Stimulated activated CD8-positive, alpha-beta memory T cell treated with anti-CD3 and anti-CD28 coated beads, Interleukin-7, amount 100 ng/mL, for 48 hours (primary cell): ENCODE measurements at regions not wholly inside any gene's neighbourhood (a gene's known extent, or its start where the extent isn't known, plus 50 kb on each side); places are given as distances from the start of the nearest gene placed in this dataset.

Source experiments
- DNase-seq, 2 donors: peaks; one replicate each; pipeline ENCODE4 v3.0.0-alpha.2; 2020; ENCODE audit warnings: low read depth in 1 of 2; ENCODE audit errors: extremely low read depth in 1 of 2

DNA sequence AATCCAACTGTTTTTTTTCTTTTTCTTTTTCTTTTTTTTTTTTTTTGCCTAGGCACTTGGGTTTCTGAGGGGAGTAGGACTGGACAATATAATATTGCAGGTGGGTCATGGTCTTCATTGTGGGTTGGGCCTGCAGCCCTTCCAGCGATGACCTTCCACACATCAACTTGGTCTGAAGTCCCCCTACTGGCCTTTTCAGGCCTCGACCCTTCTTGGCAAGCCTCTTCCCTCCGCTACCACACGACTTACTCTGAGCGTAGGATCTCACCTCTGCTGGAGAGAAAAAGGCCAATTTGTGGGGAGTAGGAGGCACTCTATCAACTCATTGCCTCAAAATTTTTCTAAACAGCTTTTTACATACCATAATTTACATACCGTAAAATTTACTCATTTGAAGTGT, 51.1 kb upstream of the GRIK3 start:
- DNase-seq, result no peak

DNA sequence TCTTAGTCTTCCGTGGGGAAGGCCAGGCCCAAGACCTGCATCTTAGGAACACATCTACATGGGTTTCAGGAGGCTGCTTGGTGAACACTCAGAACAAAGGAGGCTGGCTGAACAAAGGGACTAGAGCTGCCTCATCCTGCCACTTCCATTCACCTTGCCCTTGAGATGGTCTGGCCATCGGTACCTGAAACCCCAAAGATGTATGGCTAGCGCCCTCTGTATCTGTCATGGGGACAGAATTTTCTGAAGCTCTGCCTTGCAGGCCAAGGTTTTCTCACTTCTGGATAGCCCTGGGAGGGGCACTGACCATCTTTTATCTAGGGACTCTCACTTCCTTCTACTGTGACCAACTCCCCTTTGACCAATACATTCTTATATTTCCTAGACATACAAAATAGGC, 55.4 kb upstream of the GRIK3 start:
- DNase-seq, result no peak

DNA sequence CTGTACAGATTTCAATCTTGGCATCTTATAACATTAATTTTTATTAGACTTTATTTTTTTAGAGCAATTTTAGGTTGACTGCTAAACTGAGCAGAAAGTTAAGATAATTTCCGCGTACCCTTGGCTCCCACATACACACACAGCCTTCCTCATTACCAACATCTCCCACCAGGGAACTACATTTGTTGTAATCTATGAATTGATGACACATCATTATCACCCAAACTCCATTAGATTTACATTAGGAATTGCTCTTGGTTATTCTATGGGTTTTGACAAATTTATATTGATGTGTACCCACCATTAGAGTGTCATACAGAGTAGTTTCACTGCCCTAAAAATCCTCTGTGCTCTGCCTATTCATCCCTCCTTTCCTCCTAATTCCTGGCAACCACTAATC, 56.4 kb upstream of the GRIK3 start:
- no peak for DNase-seq

DNA sequence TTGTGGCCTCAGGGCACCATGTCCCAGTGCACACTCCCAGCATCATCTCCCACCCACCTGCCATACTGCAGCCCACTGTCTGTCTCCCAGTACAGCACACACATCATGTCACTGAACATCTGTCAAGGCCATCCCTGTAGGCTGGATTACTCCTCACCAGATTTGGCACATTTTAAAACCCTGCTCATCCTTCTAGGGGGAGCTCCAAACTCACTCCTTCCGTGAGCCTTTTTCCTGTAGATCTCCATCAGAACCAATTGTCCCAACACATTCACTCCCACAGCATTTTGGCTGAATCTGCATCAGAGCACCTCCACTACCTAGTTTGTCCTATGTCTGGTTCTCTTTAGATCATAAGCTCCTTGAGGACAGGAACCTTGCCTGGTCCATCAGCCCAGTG, 58.6 kb upstream of the GRIK3 start:
- no peak for DNase-seq

DNA sequence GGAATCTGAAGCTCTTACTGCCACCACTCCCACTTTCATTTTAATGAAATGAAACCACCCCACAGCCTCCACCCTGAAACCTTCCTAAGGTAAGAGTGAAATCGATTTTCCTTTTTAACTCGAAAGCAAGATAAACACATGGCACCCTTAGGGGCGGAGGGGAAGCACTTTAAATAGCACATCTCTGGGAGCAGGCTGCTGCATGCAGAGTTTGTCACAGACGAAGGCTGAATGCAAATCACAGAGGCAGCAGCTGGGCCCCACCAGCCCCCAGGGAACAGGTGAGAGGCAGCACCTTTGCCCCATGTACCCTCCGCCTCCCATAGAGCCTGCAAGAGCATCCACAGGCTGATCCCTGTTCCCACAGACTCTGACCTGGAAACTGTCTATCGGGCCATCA, 60.0 kb upstream of the GRIK3 start:
- DNase-seq, result no peak

DNA sequence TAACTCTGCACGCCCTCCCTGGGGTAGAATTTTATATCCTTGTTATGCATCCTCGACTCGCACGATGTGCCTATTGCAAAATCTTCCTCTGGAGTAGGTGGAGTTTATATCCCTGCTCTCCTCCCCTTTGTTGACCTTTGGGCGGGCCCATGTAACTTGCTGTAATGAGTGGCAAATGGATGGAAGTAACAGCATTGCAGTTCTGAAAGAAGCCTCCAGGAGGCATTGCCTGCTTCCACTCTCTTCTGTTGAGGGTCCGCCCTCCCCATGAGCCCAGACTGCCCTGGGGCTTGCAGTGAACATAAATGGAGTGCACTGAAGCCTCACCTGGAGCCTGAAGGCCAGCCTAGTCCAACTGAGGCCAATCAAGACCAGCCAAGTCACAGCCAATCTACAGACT, 62.2 kb upstream of the GRIK3 start:
- no peak for DNase-seq

DNA sequence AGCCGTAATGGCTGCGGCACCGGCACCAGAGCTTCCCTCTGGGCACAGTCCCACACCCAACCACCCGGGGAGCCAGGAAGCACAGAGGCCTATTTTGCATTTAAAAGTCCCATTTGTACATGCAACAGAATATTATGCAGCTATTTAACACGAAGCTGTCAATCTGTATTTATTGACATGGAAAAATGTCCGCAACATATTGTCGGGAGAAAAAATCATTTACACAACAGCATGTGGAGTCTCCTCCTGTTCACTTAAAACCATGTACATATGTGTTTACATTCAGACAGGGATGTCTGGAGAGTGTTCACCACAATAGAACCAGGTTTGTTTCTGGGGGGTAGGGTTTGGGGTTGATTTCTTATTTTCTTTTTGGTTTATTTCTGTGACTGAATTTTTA, 63.4 kb upstream of the GRIK3 start:
- DNase-seq, result no peak

DNA sequence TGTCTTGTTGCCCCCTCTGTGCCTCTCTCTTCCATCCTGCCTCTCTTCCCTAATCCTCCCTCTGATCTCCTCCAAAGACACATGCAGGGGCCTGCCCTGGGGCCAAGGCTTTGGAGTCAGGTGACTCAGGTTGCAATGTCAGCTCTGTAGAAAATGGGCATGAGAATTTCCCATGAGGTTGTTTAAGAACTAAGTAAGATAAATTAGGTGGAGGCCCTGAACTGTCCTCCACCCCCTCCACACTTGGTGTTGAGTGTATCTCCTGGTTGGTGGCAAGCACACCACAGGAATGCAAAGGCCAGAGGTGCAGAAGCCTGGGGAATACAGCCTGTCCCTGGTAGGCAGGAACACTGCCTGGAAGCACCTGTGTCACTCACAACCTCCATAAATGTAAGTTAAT, 63.9 kb upstream of the GRIK3 start:
- no peak for DNase-seq

DNA sequence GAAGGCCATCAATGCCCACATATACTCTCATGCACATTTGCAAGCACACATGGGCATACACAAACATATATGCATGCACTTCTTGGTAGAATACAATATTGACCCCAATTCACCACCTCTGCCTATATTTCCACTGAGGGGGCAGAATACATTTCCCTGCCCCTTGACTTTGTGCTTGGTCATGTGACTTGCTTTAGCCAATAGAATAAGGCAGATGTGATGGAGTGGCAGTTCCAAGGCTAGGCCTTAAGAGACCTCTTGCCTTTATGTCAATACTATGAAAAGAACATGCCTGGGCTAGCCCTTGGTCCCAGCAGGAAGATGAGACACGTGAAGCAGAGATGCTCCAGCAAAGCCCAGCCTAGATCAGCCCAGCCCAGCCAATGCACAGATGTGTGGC, 66.0 kb upstream of the GRIK3 start:
- no peak for DNase-seq

DNA sequence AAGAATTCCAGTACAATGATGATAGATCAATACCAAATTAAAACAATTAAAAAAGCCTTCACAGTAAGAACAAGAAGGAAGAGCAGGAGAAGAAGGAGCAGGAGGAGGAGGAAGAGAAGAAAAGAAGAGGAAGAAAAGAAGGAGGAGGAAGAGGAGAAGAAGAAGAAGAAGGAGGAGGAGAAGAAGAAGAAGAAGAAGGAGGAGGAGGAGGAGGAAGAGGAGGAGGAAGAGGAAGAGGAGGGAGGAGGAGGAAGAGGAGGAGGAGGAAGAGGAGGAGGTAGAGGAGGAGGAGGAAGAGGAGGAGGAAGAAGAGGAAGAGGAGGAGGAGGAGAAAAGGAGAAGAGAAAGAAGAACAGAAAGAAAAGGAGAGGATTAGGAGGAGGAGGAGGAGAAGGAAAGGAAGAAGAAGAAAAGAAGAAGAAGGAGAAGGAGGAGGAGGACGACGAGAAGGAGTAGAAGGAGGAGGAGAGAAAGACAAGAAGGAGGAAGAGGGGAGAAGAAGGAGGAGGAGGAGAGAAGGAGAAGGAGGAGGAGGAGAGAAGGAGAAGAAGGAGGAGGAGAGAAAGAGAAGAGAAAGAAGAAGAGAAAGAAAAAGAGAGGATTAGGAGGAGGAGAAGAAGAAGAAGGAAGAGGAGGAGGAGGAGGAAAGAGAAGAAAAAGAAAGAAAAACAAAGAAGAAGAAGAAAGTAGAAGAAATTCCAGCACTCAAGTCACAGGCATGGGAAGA, 68.5 kb upstream of the GRIK3 start:
- DNase-seq, result no peak

DNA sequence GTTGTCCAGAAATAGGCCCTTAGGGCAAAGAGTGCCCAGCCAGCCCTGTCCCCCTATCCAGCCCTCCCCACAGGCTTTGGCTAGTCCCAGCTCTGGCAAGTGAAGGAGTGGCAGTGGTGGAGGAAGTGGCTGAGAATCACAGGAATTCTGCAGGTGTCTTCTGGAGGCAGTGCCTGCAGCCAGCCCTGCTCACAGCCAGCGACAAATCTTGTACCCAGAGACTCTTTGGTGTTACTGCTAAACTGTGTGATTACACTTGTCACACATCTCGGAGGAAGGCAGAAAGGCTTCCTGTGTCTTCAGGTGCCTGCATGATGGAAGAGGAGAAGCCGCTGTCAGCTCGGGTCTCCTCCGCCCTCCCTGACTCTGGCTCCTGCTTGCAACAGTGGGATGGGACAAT, 71.6 kb upstream of the GRIK3 start:
- no peak for DNase-seq

DNA sequence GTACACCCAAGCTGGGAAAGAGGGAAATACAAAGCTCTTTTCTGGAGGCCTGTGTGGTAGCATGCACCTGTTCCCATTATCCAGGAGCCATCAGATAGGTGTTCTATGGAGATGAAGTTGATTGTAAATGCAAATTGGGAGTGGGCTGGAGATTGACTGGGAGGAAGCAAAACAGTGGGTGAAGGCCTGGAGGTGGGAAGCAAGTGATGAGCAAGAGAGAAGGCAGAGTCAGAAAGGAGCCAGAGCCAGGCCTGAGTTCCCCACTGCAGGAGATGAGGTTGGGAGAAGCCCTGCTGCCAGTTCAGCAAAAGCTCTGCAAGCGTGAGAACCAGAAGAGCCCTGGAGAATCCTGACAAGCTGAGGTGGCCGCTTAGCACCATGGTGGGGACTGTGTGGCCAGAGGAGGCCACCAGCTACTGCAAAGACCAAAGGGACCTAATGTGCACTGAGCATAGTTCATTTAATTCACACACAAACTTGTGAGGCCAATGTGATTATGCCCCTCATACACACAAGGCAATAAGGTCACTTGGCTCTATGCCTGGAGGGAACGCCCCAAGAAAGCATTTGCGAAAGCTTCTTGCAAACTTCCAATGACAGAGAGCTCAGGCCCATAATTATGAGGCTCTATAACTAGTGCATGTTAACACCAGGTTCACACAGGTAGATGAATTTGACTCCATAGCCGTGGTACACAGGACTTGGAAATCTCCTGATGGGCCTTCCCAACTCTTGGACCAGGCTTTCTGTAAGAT, 73.0 kb upstream of the GRIK3 start:
- DNase-seq, result no peak

DNA sequence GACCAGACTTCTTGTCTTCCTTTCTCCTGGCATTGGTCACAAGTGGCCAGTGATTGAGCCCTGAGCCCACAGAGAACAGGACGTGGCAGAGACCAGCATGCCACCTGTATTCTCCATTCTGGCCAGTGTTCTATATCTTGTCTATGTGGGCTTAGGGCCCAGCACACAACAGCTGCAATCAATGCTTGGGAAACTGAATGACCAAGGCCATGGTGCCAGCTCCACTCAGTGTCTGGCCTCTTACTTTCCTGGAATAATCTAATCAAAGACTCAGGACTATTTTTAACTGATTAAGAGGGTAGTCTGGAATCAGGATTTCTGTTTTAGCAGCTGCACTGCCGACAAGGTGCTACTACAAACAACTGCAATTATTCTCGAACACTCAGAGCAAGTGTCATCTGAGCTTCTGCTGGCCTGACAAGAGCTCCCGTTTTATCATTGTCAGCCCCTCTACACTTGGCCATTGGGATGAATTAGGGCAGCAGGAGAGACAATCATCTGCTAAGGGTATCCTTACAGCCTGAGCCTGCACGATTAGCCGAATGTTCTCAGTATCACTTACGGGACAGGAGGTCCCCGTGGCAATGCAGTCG, 74.4 kb upstream of the GRIK3 start:
- DNase-seq, result no peak

DNA sequence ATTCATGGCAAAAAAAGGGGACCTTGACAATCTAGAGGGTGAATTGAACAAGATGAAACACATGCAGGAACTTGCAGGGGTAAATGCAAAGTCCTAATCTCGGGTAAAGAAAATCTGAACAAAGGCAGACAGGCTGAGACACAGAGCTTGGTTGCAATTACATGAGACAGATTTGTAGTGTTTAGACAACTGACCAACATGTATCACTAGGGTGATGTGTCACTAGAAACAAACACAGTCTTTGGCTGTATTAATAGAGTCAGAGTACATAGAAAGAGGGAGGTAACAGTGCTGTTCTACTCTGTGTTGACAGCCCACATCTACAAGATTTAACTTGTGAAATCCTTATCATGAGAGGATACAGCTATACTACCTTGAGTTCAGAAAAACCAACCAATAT, 78.1 kb upstream of the GRIK3 start:
- DNase-seq, result no peak

DNA sequence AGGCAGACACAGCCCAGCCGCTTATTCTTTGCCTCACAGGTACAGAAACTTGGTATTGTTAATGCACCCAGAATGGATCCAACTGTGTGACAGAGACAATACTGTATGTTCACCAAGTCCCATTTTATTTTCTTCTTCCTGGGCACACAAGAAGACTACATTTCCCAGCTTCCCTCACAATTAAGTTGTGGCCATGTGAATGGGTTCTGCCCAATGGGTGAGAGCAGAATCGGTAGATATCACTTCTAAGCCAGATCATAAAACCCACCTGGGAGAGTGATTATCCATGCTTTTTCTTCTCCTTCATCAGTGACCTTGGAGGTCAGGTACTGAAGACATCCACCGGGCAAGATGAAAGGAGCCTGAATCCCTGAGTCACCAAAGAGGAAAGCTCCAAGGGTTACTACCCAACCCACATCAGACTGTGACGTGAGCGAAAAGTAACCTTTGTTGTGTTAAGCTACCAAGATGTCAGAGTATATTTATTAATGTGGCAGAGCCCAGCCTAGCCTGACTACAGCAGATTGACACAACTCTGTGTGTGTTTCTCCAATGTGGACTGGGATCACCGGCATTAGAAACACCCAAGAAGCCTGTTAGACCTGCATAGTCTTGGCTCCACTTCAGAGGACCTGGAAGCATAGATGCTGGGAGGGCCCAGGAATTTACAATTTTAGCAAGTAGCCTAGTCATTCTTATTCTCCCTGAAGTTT, 79.1 kb upstream of the GRIK3 start:
- DNase-seq, result no peak

DNA sequence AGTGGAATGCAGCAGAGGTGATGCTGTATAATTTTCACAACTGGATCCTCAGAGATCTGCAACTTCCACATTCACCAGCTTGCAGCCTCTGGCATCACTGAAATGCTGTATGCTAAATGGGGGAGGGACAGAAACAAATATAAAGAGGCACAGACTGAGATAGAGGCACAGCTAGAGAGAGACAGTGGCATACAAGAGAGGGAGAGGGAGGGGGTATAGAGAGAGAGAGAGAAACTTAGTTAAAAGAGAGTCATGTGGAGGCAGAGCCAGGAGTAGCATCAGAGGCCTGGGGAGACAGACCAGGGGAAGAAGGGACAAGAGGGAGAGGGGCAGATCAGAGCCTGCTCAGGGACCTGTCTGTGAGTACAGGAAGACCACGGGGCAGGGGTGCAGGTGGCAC, 84.5 kb upstream of the GRIK3 start:
- no peak for DNase-seq

DNA sequence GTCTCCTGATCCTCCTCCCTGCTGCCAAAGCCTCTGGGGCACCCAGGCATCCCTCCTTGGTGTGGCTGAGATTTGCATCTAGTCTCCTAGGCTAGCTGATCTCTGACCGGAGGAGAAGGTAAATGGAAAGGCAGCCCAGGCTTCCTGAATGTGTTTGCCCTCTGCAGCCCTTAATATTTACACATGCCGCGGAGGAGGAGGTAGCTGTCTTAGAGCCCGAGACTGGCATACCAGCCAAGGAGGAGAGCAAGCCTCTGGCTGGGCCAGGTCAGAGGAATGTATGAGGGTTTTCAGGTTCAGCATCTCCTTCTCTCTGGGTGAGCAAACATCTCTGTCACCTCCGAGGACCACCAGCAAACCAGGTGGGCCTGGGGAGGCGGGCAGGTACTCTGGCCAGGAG, 86.0 kb upstream of the GRIK3 start:
- no peak for DNase-seq

DNA sequence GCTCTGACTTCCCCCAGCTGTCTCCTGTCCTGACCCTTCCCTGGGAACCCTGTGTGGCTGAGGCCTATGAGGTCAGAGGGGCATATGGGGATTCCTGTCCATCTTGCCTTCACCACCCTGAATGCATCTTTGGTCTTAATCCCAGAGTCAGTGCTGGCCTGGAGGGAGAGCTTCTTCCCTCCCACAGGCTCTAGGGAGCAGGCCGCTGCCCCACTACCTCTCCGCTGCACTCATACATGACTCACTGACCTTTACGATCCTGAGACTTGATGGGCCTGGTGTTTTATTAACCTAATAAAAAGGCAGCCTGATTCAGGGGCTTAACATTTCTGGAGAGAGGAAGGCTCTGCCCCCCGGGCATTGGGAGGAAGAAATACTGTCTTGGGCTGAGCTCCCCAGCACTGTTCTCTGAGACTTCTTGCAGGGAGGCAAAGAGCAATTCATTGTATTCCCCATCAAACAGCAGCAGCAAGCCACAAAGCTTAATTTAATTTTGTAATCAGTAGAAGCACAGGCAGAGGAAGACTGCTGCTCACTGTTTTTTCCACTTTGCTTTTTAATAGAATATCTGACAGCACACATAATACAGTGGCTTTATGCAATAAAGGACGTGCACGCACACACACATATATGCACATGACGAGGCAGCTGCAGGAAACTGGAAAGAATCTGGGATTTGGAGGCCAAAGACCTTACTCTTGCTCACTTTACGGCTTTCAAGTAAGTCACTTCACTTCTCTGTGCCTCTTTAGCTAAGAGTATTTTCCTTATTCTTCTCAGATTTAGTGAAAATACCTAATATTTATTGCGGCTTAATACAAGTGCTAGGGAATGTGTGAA, 89.2 kb upstream of the GRIK3 start:
- no peak for DNase-seq

DNA sequence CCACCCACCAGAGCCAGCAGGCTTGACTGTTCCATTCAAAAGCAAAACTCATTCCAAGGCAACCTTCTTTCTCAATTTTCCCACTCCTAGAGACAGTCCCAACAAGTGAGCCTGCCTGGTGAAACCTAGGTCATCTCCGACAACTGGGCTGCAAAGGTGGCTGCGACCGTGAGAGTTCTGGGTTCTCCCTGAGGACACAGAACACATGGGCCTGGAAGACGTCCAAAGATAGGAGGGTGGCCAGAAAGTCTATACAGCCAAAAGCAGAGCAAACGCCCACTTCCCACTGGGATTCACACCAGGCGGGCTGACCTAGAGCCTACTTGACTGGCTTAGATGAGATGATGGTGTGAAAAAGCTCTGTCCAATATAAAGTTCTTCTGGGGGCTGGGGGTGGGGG, 90.2 kb upstream of the GRIK3 start:
- no peak for DNase-seq

DNA sequence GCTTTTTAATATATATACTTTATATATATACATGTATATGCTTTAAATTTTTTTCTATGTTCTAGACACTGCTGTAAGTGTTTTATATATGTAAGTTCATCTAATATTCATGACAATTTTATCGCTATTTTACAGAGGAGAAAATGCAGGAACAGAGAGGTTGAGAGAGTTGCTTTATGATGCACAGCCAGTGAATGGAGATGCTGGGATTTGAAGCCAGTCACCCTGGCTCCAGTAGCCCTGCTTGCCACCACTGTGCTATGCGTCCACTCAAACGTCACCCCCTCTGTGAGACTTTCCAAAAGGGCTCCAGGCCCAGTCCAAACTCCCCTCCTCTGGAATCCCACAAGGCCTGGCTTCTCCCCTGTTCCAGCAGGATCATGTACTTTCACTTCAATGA, 91.0 kb upstream of the GRIK3 start:
- DNase-seq, result no peak

DNA sequence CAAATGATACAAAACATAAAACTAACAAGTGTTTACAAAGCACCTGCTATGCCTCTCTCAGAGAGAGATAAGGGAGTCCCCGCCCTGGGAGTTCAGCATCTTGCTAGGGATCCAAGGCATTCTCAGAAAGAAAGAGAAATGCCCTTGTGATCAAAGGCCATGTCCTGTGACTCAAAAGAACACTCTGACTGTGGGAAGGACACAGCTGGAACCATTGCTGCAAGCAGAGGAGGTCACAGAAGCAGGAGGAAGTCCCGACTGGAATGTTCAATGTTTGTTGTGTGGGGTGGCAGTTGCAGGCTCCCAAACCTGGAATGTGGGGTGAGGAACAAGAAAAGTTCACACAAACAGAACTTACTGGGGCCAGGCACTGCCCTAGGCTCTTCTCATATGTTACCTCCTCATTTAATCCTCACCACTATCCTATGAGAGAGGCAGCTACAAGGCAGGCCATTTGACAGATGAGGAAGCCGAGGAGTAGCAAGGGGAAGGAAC, 93.0 kb upstream of the GRIK3 start:
- DNase-seq, result no peak
